IMR-90 (cell line): ENCODE measurements at regions not wholly inside any gene's neighbourhood (a gene's known extent, or its start where the extent isn't known, plus 50 kb on each side); places are given as distances from the start of the nearest gene placed in this dataset.

Experiments used
- CEBPB ChIP-seq: IDR thresholded peaks from 2 replicates; pipeline ENCODE4 v1.6.1; 2012; ENCODE audit warnings: low read depth, low read length, improper control_type of control experiment
- CHD1 ChIP-seq: IDR thresholded peaks from 2 replicates; pipeline ENCODE4 v1.6.1; 2012; ENCODE audit warnings: low read depth, low read length, improper control_type of control experiment
- CTCF ChIP-seq: conservative IDR thresholded peaks from 2 replicates; pipeline ENCODE4 v1.5.1; 2012; ENCODE audit warnings: mild to moderate bottlenecking, low read depth, low read length, improper control_type of control experiment
- ELK1 ChIP-seq: fragments of 150-350 bp; IDR thresholded peaks from 2 replicates; pipeline ENCODE4 v1.6.1; 2016; ENCODE audit warnings: low read depth, mild to moderate bottlenecking, low read length, moderate library complexity, borderline replicate concordance
- MAFK ChIP-seq: IDR thresholded peaks from 2 replicates; pipeline ENCODE4 v1.6.1; 2012; ENCODE audit warnings: low read depth, low read length, improper control_type of control experiment
- MAZ ChIP-seq: IDR thresholded peaks from 2 replicates; pipeline ENCODE4 v1.6.1; 2012; ENCODE audit warnings: low read depth, mild to moderate bottlenecking, low read length, improper control_type of control experiment, moderate library complexity, borderline replicate concordance
- POLR2A ChIP-seq: IDR thresholded peaks from 2 replicates; pipeline ENCODE4 v1.6.1; 2012; ENCODE audit warnings: mild to moderate bottlenecking, low read depth, low read length
- RAD21 ChIP-seq: IDR thresholded peaks from 2 replicates; pipeline ENCODE4 v1.6.1; 2012; ENCODE audit warnings: low read length, improper control_type of control experiment
- RCOR1 ChIP-seq: IDR thresholded peaks from 2 replicates; pipeline ENCODE4 v1.6.1; 2012; ENCODE audit warnings: mild to moderate bottlenecking, low read length, improper control_type of control experiment; ENCODE audit not compliant: insufficient replicate concordance
- RFX5 ChIP-seq: IDR thresholded peaks from 2 replicates; pipeline ENCODE4 v1.8.0; 2012; ENCODE audit warnings: low read depth, mild to moderate bottlenecking, low read length, moderate library complexity
- SMC3 ChIP-seq: fragments of 150-350 bp; IDR thresholded peaks from 2 replicates; pipeline ENCODE4 v1.6.1; 2016; ENCODE audit warnings: low read depth, mild to moderate bottlenecking, antibody characterized with exemption, low read length, moderate library complexity
- USF2 ChIP-seq: fragments of 150-350 bp; IDR thresholded peaks from 2 replicates; pipeline ENCODE4 v1.6.1; 2017; ENCODE audit warnings: mild to moderate bottlenecking, antibody characterized with exemption, low read length, low read depth

GRCh38 chr7:96484091-96484490 lies 162.2 kb upstream of the SLC25A13 start:
- TF ChIP-seq CTCF (no peak), RFX5 (no peak), POLR2A (no peak), USF2 (no peak), CHD1 (no peak), CEBPB (no peak), RAD21 (no peak), MAFK (no peak), RCOR1 (no peak), MAZ (no peak), ELK1 (no peak), SMC3 (no peak)
